ENCODE measurements at regions not wholly inside any gene's neighbourhood (a gene's known extent, or its start where the extent isn't known, plus 50 kb on each side); places are given as distances from the start of the nearest gene placed in this dataset.

- Histone ChIP-seq H3K27me3 (no peaks in the 10 kb centered on the region), H3K9me3 (no peaks in the 10 kb centered on the region), H3K4me3 (no peak overlapping the region), H3K4me1 (no peaks in the 10 kb centered on the region), H3K36me3 (no peaks in the 10 kb centered on the region), H3K27ac (no peak overlapping the region)
- TF ChIP-seq, protein P1, sequence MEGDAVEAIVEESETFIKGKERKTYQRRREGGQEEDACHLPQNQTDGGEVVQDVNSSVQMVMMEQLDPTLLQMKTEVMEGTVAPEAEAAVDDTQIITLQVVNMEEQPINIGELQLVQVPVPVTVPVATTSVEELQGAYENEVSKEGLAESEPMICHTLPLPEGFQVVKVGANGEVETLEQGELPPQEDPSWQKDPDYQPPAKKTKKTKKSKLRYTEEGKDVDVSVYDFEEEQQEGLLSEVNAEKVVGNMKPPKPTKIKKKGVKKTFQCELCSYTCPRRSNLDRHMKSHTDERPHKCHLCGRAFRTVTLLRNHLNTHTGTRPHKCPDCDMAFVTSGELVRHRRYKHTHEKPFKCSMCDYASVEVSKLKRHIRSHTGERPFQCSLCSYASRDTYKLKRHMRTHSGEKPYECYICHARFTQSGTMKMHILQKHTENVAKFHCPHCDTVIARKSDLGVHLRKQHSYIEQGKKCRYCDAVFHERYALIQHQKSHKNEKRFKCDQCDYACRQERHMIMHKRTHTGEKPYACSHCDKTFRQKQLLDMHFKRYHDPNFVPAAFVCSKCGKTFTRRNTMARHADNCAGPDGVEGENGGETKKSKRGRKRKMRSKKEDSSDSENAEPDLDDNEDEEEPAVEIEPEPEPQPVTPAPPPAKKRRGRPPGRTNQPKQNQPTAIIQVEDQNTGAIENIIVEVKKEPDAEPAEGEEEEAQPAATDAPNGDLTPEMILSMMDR (IDR thresholded peaks at IDR 0.05), result no peak
- no peak for DNase-seq (ENCODE audit: low spot score)
Observed at GRCh38 chr2:198917926-198918720, 539.6 kb downstream of the SATB2 start.

DNA sequence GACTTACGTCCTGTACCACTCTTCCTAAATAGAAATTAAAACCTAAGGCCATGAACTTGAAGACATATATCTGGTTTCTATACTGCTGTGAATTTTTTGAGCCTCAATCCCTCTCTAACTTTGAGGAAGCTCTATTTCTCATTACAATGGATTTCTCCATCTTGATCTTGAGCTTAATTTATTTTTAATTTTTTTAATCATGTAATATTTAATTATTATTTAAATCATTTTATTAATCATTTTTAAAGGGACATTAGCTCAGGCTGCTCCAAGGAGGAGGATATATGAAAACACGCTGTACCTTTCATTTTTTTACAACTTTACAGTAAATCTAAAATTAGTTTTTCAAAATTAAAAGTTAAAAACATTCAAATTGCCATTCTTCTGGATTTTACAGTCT is 540.5 kb downstream of the SATB2 start:
- TF ChIP-seq, protein P1 (IDR thresholded peaks at IDR 0.05), result no peak
- no peaks in the 10 kb centered on the region for H3K4me1 ChIP-seq
- no peak overlapping the region for H3K4me3 ChIP-seq
- no peaks in the 10 kb centered on the region for H3K36me3 ChIP-seq
- DNase-seq (ENCODE audit: low spot score), result no peak
- no peak overlapping the region for H3K27ac ChIP-seq
- no peaks in the 10 kb centered on the region for H3K27me3 ChIP-seq
- H3K9me3 ChIP-seq, result no peaks in the 10 kb centered on the region

DNA sequence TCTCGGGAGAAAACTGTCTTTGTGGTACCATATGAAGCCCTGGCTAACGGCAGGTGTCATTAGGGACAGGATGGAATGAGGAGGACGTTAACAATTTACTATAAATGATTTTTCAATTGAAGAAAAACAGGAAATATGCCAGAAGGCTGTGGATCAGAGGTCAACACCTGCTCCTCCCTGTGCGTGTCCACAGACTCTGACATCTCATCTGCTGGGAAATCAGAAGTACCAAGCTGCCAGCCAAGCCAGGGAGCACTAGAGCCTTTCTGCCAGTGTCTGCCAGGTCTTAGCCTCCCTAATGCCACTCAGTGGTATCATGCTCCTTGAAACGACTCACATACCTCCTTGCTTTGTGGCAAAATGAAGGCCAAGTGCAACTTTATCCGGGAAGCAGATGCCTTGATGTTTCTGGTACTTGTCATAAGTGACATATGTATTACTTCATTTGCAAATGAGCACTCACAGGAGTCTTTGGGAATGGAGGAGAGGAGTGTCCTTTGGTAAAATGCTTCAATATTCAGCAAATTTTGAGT is 541.1 kb downstream of the SATB2 start:
- Histone ChIP-seq H3K4me1 (no peaks in the 10 kb centered on the region), H3K9me3 (no peaks in the 10 kb centered on the region), H3K27ac (no peak overlapping the region), H3K4me3 (no peak overlapping the region), H3K27me3 (no peaks in the 10 kb centered on the region), H3K36me3 (no peaks in the 10 kb centered on the region)
- no peak for DNase-seq (ENCODE audit: low spot score)
- TF ChIP-seq, protein P1 (IDR thresholded peaks at IDR 0.05), result no peak

DNA sequence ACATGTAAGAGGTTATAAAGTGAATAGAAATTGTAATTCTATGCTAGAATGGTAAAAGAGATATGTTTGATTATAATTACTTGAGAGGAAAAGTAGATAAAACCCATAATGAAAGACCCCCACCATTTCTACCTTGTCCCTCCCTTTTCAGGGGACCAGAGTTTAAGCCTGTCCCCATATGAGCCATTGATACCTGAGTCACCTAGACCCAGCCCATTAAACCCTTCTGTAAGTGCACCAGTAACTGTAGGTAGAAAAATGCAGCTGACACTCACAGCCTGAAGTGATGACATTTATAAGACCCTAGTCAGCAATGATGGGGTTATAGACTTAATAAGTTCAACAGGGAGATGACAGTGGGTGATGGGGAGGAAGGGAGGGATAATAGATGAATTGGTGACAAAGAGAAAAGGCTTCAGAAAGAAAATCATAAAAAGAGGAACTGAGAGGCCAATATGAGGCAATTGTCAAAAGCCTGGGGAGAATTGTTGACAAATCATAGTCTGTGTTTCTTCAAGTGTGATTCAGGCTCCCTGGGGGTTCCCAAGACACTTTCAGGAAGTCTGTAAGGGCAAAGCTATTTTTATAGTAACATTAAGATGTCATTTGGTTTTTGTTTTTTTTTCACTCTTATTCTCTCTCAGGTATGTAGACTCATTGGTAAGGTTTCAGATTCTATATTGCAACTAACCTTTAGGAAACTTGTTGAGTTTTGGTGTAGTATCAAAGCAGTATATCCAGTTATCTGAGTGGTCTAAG is 544.2 kb downstream of the SATB2 start:
- no peaks in the 10 kb centered on the region for H3K4me1 ChIP-seq

GRCh38 chr2:198909525-198910267 is 548.0 kb downstream of the SATB2 start:
- TF ChIP-seq, protein P1 (IDR thresholded peaks at IDR 0.05), result no peak
- H3K27me3 ChIP-seq, result no peaks in the 10 kb centered on the region
- H3K36me3 ChIP-seq, result no peaks in the 10 kb centered on the region
- H3K27ac ChIP-seq, result no peak overlapping the region
- H3K4me3 ChIP-seq, result no peak overlapping the region
- DNase-seq (ENCODE audit: low spot score), result no peak
- H3K9me3 ChIP-seq, result no peaks in the 10 kb centered on the region
- no peaks in the 10 kb centered on the region for H3K4me1 ChIP-seq

More for the DNA sequence above, 544.2 kb downstream of the SATB2 start:
- TF ChIP-seq, protein P1 (IDR thresholded peaks at IDR 0.05), result no peak
- no peak for DNase-seq (ENCODE audit: low spot score)
- H3K27me3 ChIP-seq, result no peaks in the 10 kb centered on the region
- H3K4me3 ChIP-seq, result no peak overlapping the region
- no peaks in the 10 kb centered on the region for H3K36me3 ChIP-seq
- no peaks in the 10 kb centered on the region for H3K9me3 ChIP-seq
- H3K27ac ChIP-seq, result no peak overlapping the region

All from right atrium auricular region (tissue), 2 donors.